GM21367 (cell line): ENCODE measurements at regions not wholly inside any gene's neighbourhood (a gene's known extent, or its start where the extent isn't known, plus 50 kb on each side); places are given as distances from the start of the nearest gene placed in this dataset.
"Not testable (repeated sequence)": the region's sequence is repeated elsewhere in the genome, so short reads cannot be mapped to it uniquely, and the experiment has no call there.

Source experiments
- ATAC-seq: cut with Tn5 transposase; IDR thresholded peaks from one replicate; pipeline ENCODE4 v1.9.1; 2021; ENCODE audit not compliant: unreplicated experiment

DNA sequence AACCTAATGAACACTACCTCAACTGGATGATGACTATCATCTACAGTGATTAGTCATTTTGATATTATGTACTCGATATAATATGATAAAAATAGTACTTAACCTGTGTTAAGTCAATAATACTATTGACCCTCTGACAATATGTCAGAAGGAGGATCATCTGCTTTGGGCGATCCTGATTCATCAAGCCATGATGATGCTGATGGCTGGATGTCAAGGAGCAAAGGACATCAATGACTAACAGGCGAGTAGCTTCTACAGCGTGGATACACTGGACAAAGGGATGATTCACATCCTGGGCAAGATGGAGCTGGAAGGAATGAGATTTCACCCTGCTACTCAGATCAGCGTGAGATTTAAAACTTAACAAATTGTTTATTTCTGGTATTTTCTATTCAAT is 94.4 kb upstream of the SKAP2 start:
- ATAC-seq = no peak

DNA sequence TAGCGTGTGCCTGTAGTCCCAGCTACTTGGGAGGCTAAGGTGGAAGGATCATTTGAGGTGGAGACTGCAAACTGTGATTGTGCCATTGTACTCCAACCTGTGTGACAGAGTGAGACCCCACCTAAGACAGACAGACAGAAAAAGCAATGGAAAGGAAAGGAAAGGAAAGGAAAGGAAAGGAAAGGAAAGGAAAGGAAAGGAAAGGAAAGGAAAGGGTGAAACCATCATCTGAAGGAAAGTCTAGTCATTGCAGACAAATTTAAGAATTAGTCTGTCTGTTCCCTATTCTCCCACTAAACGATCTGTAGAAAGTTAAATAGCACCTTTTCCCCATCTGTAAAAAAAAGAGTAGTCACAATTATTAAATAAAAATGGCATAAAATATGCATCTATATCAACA is 91.1 kb upstream of the SKAP2 start:
- ATAC-seq = no peak

DNA sequence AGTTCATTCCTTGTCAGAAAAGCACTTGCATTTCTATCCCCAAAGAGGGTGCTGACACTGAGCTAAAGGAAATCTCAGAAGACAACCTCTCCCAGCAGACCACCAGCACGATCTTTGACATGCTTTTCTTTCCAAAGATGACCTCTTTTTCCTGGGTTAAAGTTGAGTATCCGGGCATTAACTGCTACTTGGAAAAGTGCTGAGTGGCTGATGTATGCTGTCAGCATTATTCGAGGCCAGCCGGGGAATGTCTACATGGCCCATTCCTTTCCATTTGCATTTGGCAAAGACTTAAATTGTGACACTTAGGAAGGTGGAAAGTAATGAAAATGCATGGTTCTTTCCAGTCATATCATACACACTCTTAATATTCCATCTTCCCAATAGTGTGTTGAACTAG is 90.6 kb upstream of the SKAP2 start:
- ATAC-seq = no peak

DNA sequence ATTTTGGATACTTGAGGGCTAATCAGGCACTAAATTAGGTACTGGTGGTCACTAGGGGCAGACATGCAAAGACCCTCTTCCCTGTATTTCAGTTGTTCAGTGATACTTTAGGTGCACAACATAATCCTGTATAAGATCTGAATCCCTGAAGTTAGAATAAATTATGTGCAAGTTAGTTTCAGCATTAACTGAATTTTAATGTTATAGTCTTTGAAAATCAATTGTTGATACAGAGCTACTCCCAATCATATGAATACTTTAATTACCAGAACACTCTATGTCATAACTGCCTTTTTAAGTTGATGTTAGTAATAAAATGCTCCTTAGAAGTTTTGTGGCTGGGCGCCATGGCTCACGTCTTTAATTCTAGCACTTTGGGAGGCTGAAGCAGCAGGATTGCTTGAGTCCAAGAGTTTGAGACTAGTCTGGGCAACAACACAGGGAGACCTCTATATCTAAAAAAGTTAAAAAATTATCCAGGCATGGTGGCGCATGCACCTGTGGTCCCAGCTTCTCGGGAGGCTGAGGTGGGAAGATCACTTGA is 87.1 kb upstream of the SKAP2 start:
- no peak for ATAC-seq

DNA sequence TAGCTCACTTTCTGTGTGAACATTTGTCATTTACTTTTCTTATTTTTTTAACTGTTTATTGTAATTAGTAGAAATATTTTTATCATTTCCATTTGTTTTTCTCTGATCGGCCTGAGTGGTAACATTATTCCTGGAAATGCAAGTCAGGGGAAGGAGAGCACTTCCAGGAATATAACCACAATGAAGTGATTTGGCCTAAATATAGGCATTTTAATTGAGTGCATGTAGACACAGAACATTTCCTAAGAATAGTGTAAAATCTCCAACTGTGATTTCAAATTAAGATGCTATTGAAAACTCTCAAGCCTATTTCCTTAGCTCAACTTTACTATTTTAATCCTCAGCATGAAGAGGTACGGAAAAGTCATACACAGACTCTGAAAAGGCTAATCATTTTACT is 86.5 kb upstream of the SKAP2 start:
- no peak for ATAC-seq

DNA sequence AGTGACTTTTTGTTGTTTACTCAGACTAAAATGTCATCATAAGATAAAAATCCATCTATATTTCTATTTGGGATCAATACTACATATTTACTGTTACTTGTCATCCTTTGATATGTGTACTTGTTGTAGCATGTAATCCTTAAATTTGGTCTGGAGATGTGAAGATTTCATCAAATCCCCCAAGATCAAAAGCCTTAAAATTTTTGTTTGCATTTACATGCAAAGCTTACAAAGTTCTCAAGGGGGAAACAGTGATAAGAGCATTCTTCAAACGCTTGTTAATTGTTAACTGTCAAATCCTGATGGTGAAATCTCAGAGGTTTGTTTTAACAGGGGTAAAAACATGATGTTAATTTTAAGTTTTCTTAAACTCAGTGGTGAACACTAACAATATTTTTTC is 84.9 kb upstream of the SKAP2 start:
- ATAC-seq = no peak

DNA sequence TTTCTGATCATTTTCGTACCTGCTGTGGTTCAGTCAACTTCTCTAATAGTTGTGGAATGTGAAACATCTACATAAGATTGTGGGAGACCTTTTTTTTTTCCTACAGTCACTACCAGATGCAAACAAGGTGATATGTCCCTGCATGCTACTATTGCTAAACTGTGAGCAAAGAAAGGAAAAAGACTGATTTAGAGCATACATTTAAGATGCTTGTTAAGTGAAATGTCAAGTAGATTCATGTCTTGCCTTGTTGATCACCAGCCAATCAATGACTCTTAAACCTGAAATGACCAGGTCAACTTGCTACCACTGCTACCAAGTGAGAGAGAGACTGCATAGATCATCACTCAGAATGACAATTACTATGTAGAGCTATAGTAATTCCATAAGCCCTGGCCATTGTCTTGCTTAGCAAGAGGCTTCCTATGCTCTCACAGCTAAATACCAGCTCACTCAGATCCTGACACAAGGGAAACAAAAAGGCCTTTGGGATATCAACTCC is 84.3 kb upstream of the SKAP2 start:
- ATAC-seq = no peak

DNA sequence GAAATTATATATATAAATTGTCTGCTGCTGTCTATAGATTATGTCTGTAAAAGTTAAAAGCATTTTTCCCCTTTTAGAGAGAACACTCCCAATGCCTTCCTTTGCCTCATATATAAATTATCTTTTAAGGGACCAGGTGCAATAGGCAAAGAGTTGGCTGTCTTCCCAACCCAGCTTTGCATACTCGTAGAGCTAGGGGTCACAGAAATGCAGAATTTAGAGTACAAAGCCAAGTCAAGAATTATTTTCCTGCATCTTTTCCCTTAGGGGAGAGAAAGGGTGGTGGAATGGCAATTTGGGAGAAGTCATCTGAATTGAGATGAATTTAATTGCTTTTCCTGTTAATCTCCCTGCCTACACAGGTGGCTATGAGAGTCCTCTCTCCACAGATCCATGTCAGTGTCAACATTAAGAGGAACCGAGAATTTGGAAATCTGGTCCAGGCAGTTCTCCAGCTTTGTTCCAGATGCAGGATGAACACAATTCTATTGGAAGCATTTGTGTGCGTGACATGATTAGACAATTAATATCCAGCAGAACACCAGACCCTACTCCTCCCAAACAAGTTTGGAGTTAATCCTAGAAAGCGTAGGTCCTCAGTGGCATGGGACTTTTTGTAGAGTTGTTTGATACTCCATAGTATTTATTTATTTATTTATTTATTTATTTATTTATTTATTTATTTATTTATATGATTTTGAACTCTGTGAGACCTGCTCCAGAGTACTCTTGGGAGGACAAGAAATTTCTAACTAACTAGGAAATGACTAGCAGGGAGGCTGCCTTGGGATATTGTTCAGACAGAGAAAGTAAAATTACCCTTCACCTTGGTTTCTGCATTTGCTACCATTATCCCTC is 80.3 kb upstream of the SKAP2 start:
- no peak for ATAC-seq

DNA sequence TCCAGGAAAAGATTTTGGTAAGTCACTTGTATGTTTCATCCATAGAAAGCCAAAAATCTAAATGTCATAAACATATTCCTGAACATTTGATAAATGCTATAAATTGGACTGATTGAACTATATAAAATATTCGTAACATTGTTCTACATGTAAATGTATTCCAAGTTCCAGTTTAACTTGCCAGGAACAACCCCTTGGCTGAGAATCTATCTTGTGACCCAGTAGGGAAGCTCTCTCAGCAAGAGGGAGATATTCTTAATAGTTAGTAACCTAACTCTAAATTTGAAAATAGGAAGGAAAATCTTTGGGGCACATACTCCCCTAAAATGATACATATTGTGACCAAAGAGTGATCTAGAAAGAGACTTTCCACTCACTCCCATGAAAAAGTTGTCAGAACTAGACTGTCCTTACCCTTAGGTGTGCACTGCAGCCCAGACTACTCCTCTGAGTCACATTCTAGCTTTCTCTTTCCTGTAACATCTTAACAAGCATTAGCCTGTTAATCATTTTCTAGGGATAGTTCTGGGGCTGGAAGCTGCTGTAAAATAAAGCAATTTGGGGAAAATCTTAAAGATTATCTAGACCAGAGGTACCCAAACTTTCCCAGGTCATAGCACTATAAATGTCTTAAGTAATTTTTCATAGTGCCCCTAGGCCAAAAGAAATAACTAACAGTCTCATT is 73.7 kb upstream of the SKAP2 start:
- ATAC-seq = no peak

DNA sequence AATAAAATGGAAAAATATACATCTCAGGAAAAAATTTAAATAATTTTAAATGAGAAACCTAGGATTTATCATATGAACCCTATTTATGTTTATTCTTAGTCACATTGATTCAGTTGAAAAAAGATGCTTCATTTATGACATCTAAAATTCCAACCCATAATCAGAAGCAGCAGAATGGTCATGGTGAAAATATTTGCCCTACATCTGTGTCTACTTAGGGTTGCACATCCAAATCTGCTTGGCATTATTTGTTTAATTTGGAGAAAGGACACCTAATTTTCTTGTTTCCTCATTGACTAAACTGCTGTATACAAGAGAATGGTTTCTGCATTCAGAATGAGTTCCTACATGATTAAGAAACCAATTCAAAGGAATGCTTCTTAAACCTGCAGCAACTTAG is 72.9 kb upstream of the SKAP2 start:
- no peak for ATAC-seq

DNA sequence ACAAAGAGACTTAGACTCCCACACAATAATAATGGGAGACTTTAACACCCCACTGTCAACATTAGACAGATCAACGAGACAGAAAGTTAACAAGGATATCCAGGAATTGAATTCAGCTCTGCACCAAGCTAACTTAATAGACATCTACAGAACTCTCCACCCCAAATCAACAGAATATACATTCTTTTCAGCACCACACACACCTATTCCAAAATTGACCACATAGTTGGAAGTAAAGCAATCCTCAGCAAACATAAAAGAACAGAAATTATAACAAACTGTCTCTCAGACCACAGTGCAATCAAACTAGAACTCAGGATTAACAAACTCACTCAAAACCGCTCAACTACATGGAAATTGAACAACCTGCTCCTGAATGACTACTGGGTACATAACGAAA is 68.2 kb upstream of the SKAP2 start:
- ATAC-seq = not testable (repeated sequence)

DNA sequence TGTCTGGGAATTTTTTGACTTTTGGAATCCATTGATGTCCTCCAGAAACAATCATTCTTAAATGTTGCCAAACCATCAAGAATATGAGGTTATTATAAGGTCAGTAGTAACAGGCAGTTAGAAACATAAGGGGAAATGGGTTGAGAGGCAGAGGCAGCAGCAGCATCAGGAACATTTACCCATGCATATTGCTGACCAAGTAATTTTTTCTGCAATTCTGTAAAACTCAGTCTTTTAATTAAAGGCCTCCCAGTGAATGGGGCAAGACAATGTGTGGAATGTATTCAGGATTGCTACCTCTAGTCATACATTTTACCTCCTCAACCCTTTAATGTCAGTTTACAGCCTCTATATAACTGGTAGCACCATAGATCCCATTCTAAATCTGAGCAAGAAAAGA is 66.5 kb upstream of the SKAP2 start:
- ATAC-seq = no peak

DNA sequence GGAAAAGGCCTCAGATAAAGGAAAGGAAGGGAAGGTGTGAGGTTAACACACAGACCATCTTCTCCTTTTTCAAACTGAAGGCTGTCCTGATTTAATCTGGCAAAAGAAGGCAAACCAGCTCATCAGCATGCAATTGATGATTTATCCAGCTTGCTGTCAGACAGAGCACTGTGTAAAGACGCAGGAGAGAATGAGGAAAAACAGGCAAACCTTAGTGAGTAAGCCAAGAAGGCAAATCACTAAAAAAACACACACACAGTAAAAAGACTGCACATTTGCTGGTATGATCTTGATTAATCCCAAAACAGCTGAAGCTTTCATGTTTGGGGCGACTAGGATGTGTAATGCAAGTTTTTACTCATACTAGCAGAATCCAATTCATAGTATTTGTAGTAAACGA is 65.8 kb upstream of the SKAP2 start:
- no peak for ATAC-seq

DNA sequence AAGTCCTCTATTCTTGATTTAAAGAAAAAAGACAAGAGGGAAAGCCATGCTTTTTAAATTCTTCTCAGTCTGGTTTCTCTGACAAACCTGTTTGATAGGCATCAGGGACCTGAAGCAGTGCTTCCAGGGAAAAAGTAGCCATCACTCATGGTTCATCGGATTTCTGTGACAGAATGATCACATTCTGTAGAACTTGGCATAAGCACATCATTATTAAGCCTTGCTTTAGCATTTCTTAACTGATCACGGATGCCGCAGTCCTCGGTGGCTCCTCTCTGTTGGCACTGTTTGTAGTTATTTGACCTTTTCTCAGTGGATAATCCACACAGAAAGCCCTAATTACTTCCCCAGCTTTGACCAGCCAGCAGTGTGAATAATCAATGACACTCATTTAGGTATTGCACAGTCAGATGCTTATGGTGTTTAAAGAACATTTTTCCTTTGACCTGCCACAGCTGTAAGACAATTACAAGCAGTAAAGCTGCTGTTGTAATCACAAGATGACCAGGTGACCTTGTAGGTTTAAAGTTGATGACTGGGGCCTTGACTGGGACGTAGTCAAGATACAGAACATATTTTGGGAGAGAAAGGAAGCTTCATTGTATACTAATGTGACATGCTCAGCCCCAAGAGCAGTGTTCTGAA is 64.4 kb upstream of the SKAP2 start:
- ATAC-seq = no peak

DNA sequence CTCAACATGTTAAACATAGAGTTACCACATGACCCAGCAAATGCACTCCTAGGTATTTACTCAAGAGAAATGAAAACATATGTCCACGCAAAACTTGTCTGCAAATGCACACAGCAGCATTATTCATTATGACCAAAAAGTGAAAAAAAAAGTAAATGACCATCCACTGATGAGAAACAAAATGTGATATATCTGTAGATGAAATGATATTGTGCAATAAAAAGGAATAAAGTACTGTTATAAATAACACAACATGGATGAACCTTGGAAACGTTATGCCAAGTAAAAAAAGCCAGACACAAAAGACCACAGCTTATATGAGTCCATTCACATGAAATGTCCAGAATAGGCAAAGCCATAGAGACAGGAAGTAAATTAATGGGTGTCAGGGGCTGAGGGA is 61.4 kb upstream of the SKAP2 start:
- ATAC-seq = no peak

DNA sequence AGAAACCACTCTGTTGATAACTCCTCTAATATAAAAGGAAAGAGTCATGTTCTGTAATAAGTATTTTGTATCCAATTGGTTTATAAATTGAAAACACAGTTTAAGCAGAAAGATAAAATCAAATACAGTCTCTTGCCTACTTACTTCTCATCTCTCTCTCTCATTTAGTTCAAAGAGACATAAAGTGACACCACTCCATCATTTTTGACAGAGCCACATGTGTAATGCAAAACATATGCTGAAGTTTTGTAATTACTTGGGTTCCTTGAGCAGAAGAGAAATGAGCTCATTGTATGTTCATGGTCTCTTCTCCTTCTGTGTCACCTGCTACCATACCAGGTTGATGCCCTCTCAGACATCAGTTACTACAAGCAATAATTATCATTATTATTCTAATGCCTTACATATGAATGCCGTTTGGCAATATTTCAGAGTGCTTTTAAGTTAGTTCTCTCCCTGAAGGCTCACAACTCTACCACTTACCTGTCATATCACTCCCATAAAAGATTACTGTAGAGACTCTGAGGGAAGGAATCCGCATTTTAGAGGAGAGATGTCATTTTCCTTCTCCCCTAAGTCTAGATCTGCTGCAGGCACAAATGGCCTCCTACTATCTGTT is 59.9 kb upstream of the SKAP2 start:
- ATAC-seq = no peak

DNA sequence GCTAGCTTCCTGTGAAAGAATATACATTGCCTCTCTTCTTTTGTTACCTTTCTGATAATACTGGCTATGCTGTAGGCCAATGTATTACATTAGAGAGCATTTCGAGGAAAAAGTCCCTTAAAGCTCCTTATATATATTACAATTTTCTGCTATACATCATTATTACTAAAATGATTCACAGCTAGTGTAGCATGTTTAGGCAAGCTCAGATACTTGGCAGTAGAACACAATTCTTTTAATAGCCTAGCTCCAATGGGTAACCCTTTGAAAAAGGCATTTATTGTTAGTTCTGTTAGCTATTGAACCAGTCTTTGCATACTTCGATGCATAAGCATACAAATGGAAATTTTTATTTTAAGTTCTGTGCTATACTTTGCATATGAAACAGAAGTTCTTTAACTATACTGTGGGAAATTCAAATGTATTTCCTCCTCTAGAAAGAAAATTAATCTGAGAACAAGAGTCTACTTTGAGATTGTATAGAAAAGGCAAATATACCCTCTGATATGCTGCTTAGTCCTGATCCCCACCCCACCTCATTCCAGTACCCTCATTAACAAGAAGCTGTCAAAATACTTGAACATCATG is 55.6 kb upstream of the SKAP2 start:
- ATAC-seq = no peak

DNA sequence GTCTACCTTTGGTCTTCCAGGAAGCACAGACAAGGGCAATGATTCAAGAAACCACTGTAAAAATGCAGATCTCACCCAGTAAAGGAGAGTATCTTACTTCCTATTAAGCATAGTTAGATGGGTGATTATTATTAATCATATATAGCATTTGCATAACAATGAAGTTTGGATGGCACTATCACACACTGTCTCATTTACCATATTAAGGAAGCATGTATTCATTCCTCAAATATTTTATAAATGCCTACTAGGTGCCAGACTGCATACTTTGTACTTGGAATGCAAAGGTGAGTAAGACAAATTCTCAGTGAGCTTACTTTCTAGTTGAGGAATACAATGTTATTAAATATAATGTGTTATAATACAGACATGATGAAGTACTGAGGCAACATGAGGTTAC is 53.9 kb upstream of the SKAP2 start:
- ATAC-seq = no peak

DNA sequence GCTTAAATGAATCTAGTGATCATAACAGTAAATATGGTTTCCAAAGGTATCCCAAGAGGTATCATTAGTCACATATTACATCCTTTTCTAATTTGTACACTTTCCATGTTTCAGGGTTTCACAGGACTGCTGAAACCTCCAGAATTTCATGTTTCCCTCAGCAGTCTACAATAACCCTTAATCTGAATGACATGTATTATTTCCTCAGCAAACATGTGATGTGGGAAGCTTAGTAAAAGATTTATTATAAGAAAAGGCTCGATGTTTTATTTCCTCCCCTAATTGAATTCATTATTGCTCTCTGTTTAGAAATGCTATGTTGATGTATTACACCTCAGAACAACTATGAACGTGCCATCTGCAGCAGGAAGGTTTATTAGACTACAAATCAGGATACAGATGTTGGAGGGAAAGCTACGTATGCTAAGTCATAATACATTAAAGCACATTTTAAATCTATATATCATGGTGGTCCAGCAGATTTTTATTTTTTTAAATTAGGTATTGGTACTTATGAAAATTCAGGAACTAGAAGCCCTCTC is 52.5 kb upstream of the SKAP2 start:
- ATAC-seq = no peak

DNA sequence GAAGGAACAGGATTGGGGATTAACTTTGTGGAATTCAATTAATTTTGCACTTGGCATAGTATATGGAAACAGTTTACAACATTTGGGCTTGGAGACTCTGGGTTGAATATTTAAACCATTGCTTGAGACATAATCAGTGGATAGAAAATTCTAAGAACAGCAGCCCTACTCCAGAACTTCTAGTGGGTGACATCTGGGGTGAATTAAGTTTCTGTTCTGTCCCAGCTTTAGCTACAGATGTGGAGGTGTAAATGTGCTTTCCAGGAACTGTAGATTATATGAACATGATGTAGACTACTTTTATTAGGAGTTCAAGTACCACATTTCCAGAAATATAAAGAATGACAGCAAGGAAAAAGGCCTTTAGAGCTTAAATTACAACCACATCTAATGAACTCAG is 51.9 kb upstream of the SKAP2 start:
- ATAC-seq = no peak
